Large intestine (tissue), 3 donors: ENCODE measurements at regions not wholly inside any gene's neighbourhood (a gene's known extent, or its start where the extent isn't known, plus 50 kb on each side); places are given as distances from the start of the nearest gene placed in this dataset.

Source experiments
- DNase-seq, 2 donors: peaks; one replicate each; pipeline versions ENCODE4 v3.0.0 to v3.0.0-alpha.2; 2013
- H3K27ac ChIP-seq: one replicate; pipeline ENCODE4 v1.5.1; 2013; ENCODE audit warnings: low read length
- H3K27me3 ChIP-seq: 2 replicates; pipeline ENCODE4 v1.6.1; 2013; ENCODE audit warnings: low read length; ENCODE audit not compliant: control insufficient read depth, insufficient read depth
- H3K36me3 ChIP-seq: 2 replicates; pipeline ENCODE4 v1.6.1; 2013; ENCODE audit warnings: low read length; ENCODE audit not compliant: control insufficient read depth, insufficient read depth
- H3K4me1 ChIP-seq: one replicate; pipeline ENCODE4 v1.6.1; 2013; ENCODE audit warnings: low read length; ENCODE audit not compliant: control insufficient read depth, insufficient read depth
- H3K4me3 ChIP-seq: one replicate; pipeline ENCODE4 v1.5.1; 2013; ENCODE audit warnings: low read length
- H3K9me3 ChIP-seq: one replicate; pipeline ENCODE4 v1.6.1; 2013; ENCODE audit warnings: mild to moderate bottlenecking, low read depth, low read length, moderate library complexity; ENCODE audit not compliant: control insufficient read depth
- WGBS: methylation state at CpG from one replicate; pipeline ENCODE4 v1.1.5; 2013; ENCODE audit warnings: low lambda C conversion rate; ENCODE audit not compliant: insufficient coverage; 5-methylcytosine and 5-hydroxymethylcytosine counted together

DNA sequence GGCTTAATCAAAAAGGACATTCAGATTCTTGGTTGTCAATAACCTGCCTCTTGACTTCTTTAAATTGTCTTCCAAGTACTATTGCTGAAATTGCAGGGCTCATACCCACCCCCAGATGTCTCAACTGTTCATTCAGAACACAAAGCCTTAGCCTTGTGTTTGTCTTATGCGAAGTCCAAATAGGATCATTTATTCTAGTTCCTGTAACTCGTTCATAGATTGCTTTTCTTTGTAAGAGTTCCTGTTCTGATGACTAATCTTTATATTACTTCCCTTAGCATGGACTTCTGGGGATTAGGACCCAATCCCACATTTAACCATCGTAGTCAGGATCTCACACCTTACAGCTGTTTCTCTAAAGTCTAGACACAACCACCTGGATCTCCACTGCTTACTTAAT is 226.0 kb downstream of the VEGFC start:
- H3K9me3 ChIP-seq = no peaks in the 10 kb centered on the region
- H3K27me3 ChIP-seq = no peaks in the 10 kb centered on the region
- 75% methylated on average over 2 of the region's 3 CpGs for WGBS
- no peaks in the 10 kb centered on the region for H3K36me3 ChIP-seq
- no peak overlapping the region for H3K27ac ChIP-seq
- H3K4me3 ChIP-seq = no peak overlapping the region
- no peak for DNase-seq
- no peaks in the 10 kb centered on the region for H3K4me1 ChIP-seq

DNA sequence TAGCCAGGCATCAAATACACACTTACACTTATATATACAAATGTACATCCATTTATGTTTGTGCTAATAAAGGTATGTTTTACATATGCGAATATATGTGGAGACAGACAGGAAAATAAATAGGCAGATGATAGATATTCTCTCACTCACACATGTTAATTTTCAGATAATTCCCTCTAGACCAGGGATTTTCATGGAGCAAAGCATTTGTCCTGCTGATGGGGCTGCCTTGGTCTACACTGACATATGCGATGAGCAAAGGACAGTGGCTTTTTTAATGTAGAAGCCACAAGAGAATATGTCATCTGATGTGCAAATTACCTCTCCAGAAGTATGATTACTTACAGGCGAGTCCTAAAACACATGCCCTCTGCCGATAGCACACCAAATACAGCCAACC is 224.5 kb downstream of the VEGFC start:
- Histone ChIP-seq H3K36me3 (no peaks in the 10 kb centered on the region), H3K27ac (no peak overlapping the region), H3K4me1 (no peaks in the 10 kb centered on the region), H3K9me3 (no peaks in the 10 kb centered on the region), H3K27me3 (no peaks in the 10 kb centered on the region), H3K4me3 (no peak overlapping the region)
- DNase-seq = no peak
- no CpG with 5 or more reads among the region's 4 CpGs for WGBS

DNA sequence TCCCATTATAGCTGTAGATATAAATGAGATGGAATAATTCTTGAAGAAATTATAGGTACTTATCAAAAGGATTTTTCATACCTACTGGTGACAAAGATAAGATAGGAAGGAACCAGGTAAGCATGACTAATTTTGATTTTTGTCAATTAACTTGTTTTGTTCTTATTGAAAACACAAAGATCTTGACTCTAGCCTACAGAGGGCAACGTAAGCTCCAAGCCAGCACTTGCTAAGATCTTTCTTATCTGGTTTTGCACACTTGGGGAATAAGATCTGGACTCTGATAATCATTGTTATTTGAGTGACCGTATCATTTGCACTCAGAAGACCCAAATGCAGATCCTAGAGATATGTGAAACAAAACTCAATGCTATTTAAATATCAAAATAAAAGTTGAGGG is 223.4 kb downstream of the VEGFC start:
- DNase-seq = no peak
- WGBS = 80% methylated on average over 1 of the region's 2 CpGs
- Histone ChIP-seq H3K4me3 (no peak overlapping the region), H3K36me3 (no peaks in the 10 kb centered on the region), H3K27me3 (no peaks in the 10 kb centered on the region), H3K27ac (no peak overlapping the region), H3K9me3 (no peaks in the 10 kb centered on the region), H3K4me1 (no peaks in the 10 kb centered on the region)

DNA sequence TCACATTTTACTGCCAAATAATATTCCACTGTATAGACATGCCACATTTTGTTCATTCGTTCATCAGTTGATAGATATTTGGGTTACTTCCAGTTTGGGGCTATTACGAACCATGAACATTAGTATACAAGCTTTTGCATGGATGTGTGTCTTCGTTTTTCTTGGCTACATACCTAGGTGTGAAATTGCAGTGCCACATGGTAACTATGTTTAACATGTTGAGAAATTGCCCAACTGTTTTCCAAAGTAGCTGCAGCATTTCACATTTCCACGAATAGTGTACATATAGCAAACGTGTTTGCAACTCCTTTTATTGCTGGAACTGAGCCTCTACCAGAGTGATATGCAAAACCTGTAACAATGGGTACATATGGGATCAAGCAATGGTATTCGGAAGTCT is 221.5 kb downstream of the VEGFC start:
- Histone ChIP-seq H3K4me1 (no peaks in the 10 kb centered on the region), H3K27me3 (no peaks in the 10 kb centered on the region), H3K4me3 (no peak overlapping the region), H3K27ac (no peak overlapping the region), H3K36me3 (no peaks in the 10 kb centered on the region), H3K9me3 (no peaks in the 10 kb centered on the region)
- no CpG with 5 or more reads among the region's 6 CpGs for WGBS
- DNase-seq = no peak

DNA sequence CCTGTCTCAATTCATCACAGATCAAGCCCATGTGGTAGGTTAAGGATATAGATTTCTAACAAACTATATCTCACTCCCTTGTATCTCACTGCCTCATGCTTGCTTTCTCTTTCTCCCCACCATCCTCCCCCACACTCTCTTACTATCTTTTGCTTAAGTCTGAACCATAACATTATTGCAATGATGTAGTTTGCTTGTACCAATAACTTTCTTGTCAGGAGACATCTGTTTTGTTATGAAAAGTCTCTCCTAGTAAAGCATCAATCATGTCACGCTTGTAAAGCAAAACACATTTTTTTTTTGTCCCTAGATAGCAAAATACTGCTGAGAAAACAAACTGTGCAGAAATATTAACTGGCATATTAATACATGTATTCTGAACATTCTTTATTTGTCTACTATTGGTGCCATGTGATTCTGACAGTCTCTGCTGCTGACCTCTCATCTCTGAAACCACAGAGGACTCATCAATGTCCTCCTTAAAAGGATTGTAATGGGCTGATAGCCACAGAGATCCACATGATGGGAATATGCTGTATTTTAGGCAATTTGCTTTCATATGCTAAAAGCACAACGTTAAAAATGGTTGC is 217.5 kb downstream of the VEGFC start:
- DNase-seq = no peak
- Histone ChIP-seq H3K27ac (no peak overlapping the region), H3K9me3 (no peaks in the 10 kb centered on the region), H3K27me3 (no peaks in the 10 kb centered on the region), H3K4me3 (no peak overlapping the region), H3K4me1 (no peaks in the 10 kb centered on the region), H3K36me3 (no peaks in the 10 kb centered on the region)
- WGBS = no CpG with 5 or more reads among the region's 2 CpGs

DNA sequence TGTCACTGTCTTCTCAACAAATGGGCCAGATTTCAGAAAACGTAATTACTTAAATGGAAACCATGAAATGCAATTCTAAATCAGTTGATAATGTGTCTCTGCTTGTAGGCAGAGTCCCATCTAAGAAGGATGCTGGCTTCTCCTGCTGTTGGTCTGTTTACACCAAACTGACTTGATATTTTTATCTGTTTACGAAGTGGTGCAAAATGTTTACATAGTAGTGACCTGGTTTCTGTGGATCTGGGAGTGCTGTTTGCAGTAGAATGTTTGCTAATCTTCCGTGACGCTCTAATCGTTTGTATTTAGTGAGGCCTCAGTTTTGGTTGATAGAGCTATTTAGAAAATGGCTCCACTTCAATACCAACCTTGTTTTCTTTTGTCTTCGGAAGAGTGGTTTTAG is 213.5 kb downstream of the VEGFC start:
- Histone ChIP-seq H3K36me3 (no peaks in the 10 kb centered on the region), H3K9me3 (no peaks in the 10 kb centered on the region), H3K4me1 (no peaks in the 10 kb centered on the region), H3K27me3 (no peaks in the 10 kb centered on the region), H3K27ac (no peak overlapping the region), H3K4me3 (no peak overlapping the region)
- WGBS = no CpG with 5 or more reads among the region's 6 CpGs
- no peak for DNase-seq

DNA sequence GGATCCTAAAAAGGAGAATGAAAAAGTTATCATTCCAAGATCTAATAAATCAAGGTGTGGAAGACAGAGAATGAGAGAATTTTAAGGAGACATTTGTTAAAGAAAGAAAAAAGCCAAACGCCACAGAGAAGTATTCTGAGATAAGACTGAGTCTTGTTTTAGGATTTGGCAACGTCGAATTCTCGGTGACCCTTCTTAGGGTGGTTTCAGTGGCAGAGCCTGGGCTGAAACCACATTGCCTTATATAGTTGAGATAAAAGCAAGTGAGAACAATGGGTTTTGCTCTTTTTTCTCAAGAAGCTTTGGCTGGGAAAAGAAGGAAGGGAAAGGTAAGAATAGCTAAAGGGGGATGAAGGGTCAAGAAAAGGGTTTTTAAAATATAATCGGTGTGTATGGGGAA is 209.4 kb downstream of the VEGFC start:
- H3K9me3 ChIP-seq = no peaks in the 10 kb centered on the region
- no peaks in the 10 kb centered on the region for H3K4me1 ChIP-seq
- WGBS = 100% methylated on average over 3 of the region's 5 CpGs
- no peaks in the 10 kb centered on the region for H3K27me3 ChIP-seq
- H3K36me3 ChIP-seq = no peaks in the 10 kb centered on the region
- no peak for DNase-seq
- no peak overlapping the region for H3K4me3 ChIP-seq
- H3K27ac ChIP-seq = no peak overlapping the region

DNA sequence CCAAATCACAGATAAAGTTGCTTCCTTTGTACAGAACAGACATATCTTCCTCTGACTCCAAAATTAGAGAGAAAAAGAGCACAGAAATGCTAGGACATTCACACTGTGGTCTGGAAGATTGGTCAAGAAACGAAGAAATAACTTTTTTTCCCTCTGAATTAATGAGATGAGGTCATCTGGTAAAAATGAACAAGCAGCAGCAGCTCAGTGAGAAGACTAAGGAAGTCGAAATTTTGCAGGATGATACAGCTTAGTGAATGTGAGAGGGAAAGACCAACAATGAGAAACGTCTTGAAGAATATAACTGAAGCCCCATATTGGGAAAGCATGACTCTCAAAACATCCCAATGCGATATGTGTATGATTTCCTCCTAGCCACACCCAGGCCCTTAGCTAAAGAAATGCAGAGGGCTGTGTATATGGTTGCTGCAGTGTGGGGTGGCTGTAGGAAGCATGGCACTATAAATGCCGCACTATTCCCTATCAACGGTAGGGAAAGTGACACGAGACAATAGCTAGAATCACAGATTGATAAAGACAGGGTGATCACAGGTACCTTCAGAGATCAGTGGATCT is 208.6 kb downstream of the VEGFC start:
- Histone ChIP-seq H3K27ac (no peak overlapping the region), H3K4me1 (no peaks in the 10 kb centered on the region), H3K27me3 (no peaks in the 10 kb centered on the region), H3K4me3 (no peak overlapping the region), H3K9me3 (no peaks in the 10 kb centered on the region), H3K36me3 (no peaks in the 10 kb centered on the region)
- no peak for DNase-seq
- 94% methylated on average over 2 of the region's 7 CpGs for WGBS

DNA sequence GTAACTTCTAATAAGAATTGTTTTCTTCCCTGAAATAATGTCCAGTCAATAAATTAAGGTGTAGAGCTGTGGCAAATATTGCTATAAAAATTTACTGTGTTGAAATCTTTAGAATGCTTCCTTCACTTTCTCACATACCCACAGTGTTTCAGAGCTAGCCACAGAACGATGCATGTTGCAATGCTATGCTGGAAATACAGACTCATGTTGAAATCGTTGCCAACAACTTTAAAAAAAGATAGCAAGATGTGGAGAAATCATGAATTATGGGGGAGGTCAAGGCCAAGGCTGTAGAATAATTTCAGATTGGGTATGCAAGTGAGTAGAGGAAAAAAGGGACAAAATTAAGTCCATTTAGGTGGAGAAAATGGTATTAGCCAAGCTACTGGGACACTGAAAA is 204.8 kb downstream of the VEGFC start:
- no peak overlapping the region for H3K4me3 ChIP-seq
- no peak overlapping the region for H3K27ac ChIP-seq
- no peak for DNase-seq
- H3K9me3 ChIP-seq = no peaks in the 10 kb centered on the region
- no peaks in the 10 kb centered on the region for H3K36me3 ChIP-seq
- WGBS = 14% methylated on average over 1 of the region's 2 CpGs
- no peaks in the 10 kb centered on the region for H3K27me3 ChIP-seq
- no peaks in the 10 kb centered on the region for H3K4me1 ChIP-seq

DNA sequence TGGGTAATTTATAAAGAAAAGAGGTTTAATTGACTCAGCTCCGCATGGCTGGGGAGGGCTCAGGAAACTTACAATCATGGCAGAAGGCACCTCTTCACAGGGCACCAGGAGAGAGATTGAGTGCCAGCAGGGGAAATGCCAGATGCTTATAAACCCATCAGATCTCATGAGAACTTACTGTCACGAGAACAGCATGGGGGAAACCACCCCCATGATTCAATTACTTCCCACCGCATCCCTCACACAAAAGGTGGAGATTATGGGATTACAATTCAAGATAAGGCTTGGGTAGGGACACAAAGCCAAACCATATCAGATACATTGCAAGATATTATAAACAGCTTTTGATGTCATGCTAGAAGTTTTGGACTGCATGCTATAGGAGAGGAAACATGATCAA is 204.3 kb downstream of the VEGFC start:
- DNase-seq = no peak
- no peaks in the 10 kb centered on the region for H3K4me1 ChIP-seq
- H3K36me3 ChIP-seq = no peaks in the 10 kb centered on the region
- H3K4me3 ChIP-seq = no peak overlapping the region
- 100% methylated on average over 1 of the region's 3 CpGs for WGBS
- H3K9me3 ChIP-seq = no peaks in the 10 kb centered on the region
- H3K27ac ChIP-seq = no peak overlapping the region
- no peaks in the 10 kb centered on the region for H3K27me3 ChIP-seq

DNA sequence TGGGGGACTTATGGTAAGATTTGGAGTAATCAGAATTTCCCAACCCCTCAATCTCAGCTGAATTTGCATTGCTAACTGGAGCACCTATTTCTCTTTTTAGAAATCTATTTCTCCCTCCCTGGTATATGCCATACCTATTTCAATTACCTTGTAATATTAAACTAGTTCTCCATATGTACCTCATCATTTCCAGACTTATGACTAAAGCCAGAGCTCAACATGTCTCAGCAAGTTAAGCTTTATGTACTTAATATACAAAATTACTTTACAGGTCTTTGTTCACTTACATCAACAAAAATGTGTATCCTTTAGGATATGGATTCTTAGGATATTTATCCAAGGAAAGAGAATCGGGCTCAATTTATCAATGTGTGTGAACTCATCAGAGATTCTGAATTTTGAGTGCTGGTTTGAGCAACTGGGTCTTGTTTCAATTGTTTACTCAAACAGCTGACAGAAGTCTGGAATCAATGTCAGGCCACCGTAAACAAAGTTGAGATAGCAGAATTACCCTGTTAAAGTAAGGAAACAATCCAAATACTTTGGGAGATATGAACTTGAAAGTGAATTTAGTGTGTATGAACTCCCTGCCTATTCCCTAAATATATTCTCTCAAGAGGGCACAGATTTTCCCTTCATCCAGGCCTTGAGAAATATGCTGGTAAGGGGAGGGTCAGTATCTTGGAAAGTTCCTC is 199.6 kb downstream of the VEGFC start:
- no peak overlapping the region for H3K27ac ChIP-seq
- no peaks in the 10 kb centered on the region for H3K36me3 ChIP-seq
- H3K9me3 ChIP-seq = no peaks in the 10 kb centered on the region
- 60% methylated on average over 1 of the region's 2 CpGs for WGBS
- H3K27me3 ChIP-seq = no peaks in the 10 kb centered on the region
- H3K4me1 ChIP-seq = no peaks in the 10 kb centered on the region
- no peak for DNase-seq
- no peak overlapping the region for H3K4me3 ChIP-seq
